ENCODE measurements at regions not wholly inside any gene's neighbourhood (a gene's known extent, or its start where the extent isn't known, plus 50 kb on each side); places are given as distances from the start of the nearest gene placed in this dataset.

DNA sequence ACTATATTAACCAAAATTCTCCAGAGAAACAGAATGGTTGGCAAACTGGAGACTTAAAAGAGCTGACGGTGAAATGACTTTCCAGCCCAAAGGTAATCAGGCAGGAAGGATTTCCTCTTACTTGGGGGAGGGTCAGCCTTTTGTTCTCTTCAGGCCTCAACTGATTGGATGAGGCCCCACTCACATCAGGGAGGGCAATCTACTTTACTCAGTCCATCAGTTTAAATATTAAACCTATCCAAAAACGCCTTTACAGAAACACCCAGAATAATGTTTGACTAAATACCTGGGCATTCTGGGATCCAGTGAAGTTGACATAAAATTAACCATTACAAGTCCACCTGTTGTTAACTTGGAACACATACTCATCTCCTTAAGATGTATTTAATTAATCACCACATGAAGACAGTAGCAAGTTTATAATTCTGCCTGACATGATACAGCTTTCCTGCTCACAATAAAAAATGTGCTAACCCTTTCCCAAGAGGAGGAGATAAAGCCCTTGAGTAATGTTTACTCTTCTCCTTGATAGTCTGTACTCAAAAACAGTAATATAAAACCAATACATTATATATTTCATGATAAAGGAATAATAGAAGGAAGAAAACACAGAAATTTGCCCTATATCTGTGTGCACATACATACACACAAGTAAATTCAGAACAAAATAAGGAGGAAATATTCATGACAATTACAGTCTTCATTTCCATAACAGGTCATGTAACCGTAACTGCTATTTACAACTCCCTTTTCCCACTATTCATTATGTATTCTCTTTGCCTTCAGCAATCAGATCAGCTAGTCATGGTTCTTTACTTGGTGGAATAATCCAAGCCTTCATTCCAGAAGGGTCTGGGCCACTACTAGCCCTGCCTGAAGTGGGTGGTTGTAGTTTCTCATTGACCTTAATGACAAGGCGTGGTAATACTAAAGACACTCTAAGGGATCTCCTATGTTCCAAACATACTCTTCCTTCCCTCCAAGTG lies 107.5 kb upstream of the RUNX1 start:
- DNase-seq = no peak

DNA sequence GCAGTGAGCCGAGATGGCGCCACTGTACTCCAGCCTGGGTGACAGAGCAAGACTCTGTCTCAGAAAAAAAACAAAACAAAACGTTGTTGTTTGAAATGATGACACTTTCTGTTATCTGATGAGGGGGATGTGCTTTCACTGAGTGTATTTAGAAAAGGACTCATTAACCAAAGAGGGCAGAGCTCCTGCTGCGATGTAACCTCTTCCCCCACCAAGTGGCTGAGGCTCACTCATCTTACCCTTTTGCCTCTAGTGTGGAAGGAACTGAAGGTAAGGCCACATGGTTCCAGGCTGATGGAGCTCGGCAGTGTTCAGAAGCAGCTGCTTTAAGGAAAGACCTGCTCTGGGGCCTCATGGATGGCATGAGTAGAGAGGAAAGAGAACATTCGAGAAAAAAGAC lies 105.7 kb upstream of the RUNX1 start:
- DNase-seq = no peak

DNA sequence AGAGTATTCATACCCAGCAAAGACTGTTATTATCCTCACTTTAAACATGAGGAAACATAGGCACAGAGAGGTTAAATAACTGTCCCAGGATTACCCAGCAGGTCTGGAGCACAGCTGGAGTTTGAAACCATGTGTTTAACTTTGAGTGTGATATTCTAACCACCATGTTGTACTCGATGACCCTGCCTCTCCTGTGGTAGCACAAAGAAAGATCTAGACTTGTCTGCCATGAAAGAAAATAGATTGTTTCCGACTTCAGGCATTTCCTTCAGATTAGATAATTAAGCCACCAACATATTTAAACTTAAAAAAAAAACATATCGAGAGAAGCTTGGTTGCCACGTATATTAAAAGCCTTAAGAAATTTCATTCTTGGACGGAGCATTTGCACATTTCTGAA lies 104.6 kb upstream of the RUNX1 start:
- DNase-seq = no peak

DNA sequence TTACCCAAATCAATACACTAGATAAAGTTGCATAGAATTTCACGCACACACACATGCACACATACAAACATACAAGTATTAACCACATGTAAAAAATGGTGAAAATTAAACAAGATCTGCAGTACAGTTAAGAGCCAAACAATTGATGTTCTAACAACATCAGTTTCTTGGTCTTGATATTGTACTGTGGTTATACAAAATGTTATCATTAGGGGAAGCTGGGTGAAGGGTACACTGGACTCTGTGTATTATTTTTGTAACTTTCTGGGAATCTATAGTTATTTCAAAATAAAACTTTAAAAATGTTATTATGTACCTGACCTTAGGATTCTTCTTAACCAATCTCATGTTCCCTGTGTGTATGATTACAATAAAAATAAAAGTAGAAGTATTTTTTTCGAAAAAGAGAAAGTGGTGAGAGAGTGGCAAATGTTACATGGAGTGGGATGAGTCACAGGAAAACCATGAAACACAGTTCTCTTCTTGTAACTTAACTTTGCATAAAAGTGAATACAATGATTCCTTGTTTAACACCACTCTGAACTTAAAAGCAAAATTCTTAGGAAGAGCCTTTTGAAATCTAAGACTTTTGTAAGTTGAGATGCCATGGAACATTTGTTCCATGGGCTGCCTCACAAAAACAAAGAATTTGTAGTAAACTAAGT lies 101.6 kb upstream of the RUNX1 start:
- no peak for DNase-seq

DNA sequence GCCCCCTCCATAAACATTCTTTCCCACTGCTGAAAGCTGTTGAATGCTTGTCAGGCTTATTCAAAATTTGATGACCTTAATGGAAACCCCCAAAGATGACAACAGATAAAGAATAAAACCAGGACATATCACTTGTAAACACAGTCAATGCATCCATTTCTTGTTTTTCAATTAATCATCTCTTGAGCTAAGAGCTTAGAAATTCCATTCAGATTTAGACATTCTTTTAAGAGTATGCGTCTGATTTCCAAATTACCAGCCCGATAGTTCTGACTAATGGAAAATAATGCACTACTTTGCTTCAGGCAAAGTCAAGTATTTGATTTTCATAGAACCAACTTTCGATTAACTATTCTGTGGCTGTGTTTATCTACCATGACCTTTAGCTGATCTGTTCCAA lies 100.6 kb upstream of the RUNX1 start:
- DNase-seq = no peak

DNA sequence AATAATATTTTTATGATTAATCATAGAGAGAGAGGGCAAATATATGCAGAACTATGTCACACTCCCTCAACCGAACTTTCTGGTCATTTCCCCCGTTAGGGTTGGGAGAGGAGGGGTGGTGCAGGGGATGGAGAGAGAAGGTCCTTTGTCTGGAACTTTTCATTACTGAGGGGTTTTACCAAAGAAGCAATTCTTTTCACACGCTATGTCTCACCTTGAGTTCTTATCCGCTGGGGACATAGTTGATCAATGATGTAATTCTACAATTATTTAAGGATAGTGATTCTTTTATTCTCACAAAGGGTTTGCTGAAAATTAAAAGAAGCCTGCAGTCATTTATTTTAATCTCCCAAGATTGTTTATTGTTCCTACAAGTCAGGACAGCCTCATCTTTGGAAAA lies 98.3 kb upstream of the RUNX1 start:
- DNase-seq = no peak

DNA sequence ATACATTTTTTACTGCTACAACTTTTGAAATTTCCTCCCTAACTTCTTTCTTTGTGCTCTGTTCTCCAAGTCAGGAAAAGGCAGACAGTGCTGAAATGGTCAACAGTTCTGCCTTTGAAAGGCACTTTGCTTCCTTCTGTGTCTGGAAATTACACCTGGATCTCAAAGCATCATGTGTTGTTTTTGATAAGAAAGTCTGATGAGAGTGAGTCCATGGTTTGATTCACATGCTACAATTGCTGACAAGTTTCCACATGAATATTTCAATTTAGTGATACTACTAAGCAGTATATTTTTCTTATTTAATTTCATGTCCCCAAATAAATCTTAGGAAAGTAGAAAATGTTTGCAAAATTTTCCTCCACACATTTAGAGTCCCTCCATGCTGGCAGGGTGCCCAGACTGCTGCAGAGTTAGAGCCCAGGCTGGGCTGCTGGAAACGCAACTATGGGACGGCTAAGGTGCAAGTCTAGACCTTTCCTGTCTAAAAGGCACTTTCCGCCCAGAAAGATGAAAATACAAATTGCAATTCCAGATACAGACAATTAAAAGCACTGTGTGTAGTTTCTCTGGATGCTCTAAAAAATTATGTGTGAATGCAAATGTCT lies 96.6 kb upstream of the RUNX1 start:
- no peak for DNase-seq

GRCh38 chr21:35144978-35145377 lies 95.9 kb upstream of the RUNX1 start:
- DNase-seq = no peak

- no peak for DNase-seq
These were observed 93.1 kb upstream of the RUNX1 start for GRCh38 chr21:35142036-35142815.

DNA sequence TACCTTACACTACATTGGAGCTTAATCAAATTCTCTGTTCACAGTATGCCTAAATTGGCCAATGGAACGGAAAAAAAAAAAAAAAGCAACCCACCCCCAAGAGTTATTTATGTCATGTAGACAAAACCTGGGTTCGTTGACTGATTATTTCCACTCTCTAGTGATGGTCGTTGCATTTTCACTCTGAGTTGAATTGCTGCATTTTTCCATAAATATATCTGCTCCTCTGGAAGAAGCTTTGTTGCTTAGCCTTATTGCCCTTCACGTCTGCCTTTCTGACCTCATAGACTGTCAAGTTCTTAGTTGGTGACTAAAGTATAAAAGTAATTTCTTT lies 90.2 kb upstream of the RUNX1 start:
- no peak for DNase-seq

GRCh38 chr21:35138665-35139381 lies 89.7 kb upstream of the RUNX1 start:
- DNase-seq = no peak

- no peak for DNase-seq
These were observed 87.6 kb upstream of the RUNX1 start for GRCh38 chr21:35136586-35137219.

DNA sequence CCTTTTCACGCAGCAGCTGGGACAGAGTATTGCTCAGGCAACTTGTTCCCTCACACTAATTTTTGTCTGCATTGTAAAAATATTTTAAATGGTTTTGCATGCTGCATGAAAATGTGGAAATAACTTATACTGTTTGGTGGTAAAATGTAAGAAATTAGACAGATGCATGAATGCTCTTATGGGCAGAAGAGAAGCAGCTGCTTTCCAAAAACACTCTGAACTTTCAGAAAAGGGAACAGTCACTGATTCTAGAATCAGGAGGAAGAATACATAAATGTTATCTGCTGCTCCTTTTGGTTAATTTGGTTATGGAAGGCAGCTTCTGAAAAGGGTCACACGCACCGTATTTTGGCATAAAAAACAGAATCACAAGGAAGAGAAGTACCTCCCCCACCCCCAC lies 87.0 kb upstream of the RUNX1 start:
- DNase-seq = no peak

- no peak for DNase-seq
These were observed 86.4 kb upstream of the RUNX1 start for GRCh38 chr21:35135481-35135880.

GRCh38 chr21:35134309-35134708 lies 85.2 kb upstream of the RUNX1 start:
- no peak for DNase-seq

GRCh38 chr21:35128536-35128935 lies 79.4 kb upstream of the RUNX1 start:
- no peak for DNase-seq

DNA sequence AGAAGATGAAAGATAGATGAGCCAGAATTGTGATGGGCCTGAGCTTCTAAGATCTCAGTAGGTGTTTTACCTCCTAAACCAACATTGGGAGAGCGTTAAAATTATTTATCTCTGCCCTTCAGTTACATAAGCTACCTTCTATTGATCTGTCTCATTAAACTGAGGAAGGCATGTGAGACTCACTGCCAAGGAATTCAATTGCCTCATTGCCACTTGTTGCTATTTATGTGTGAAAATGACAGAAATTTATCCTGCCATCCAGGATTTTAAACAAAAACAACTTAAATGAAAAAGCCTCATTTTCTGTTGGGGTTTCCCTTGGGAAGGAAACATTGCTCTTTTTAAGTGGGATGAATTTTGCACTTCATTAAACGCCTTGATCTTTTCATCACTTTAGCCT lies 78.7 kb upstream of the RUNX1 start:
- DNase-seq = no peak

GRCh38 chr21:35127026-35127425 lies 77.9 kb upstream of the RUNX1 start:
- no peak for DNase-seq

GRCh38 chr21:35120631-35121180 lies 71.6 kb upstream of the RUNX1 start:
- DNase-seq = no peak

DNA sequence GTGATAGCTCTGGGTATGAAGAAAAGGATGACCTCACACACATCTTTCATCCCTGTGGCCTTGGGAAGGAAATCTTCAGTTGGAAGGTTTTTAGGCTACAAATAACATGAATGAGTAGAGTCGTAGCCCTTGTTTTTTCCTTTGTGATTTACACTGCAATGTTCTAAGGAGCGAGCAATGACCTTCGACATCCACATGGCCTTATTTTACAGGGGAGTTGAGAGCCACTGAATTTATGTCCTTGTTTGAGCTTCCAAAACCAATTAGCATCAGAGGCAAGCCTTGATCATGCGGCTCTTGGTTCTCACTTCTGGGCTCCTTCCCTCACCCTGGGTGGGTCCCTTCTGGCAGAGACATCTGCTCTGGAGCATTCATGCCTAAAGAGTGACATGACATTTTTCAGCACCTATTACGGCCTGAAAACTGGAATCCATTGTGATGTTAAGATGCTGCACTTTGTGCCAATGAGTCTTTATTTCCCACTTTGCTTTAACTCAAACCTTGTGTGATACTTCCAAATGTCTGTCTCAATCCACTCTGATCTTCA lies 70.5 kb upstream of the RUNX1 start:
- DNase-seq = no peak

- no peak for DNase-seq
These were observed 67.7 kb upstream of the RUNX1 start for GRCh38 chr21:35116777-35117176.

Data from occipital lobe (tissue), 1 donor.